Ammon's horn (tissue), 1 donor: ENCODE measurements at regions not wholly inside any gene's neighbourhood (a gene's known extent, or its start where the extent isn't known, plus 50 kb on each side); places are given as distances from the start of the nearest gene placed in this dataset.
"Not testable (repeated sequence)": the region's sequence is repeated elsewhere in the genome, so short reads cannot be mapped to it uniquely, and the experiment has no call there.

Experiments
- DNase-seq: peaks from one replicate; pipeline ENCODE4 v3.0.0-alpha.2; 2016; ENCODE audit warnings: low spot score

GRCh38 chr3:188974856-188975599 is 196.7 kb upstream of the TPRG1 start:
- no peak for DNase-seq

DNA sequence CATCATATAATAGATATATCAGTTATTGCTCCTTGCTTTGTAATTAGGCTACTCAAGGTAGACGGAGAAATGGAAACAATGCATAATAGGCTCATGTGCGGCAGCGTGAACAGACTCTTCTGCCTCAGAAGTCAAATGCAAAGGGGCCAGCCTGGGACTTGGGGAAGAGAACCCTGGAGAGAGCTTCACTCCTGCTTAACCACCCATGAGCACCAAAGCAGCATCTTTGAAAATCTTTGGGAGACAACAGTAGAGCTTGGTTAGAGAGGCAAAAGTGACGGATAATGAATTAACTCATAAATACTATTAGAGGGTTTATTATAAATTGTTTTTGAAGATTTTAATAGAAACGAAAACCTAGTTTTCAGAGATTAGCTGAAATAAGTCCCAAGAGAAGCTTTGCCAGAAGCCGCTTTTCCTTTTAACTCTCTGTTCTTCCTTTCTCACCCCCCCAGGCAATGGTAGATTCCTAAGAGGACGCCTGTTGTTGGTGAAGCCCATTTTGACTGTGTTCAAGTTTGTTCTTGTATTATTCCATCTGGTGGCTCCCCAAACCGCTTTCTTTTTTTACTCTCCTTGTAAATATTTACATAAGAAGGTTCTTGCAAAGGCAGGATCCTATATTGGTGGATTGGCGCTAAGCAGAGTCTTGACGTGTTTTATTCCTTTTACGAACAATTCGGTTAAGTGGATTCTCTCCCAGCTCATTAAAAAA is 196.0 kb upstream of the TPRG1 start:
- no peak for DNase-seq

DNA sequence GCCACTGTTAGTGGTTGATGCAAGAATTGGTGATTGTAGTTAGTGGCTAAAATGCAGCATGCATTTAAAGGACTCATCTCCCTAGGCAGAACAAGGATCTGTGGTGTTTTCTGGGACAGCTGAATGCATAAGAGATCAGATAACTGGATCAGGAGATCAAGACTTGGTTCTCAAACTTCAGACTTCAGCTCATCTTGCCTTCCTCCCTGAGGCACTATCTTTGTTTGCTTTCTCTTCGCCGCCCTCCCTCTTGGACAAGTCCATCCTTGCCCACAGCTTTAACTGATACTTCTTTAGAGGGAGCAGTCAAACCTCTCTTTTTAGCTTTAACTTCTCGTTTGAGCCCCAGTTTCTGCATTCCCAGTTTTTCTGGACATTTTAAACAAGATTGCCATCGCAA is 195.4 kb upstream of the TPRG1 start:
- no peak for DNase-seq

DNA sequence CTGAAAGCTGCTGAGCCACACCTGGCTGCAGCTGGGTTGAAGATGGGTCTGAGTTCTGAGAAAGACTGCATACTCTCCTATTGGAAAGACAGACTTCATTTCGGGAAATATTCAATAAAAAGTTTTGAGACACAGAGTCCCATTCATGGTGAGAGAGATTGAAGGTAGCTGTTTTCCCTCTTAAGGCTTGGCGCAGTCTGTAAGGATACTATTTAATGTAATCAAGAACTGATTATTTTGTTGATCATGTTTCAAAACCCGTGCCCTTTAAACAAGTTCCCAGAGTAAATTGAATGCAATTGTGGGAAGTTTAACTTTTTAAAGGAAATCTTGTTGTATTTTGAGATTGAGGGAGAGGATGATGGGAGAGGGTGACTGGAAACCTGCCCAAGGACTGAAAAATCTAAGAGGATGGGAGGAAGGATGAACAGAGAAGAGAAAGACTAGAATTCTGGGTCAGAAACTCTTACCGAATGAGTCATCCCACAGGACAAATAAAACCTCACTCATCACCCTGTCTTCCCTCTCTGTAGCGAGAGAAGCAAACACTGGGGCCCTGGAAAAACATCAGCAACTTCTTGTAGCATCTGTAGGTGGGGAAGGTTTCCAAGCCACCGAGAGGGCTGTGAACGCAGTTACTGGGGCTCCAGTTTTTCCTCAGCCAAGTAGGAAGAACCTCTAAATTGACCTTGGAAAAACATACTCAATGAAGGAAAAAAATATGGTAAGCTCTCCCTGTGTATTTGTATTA is 193.2 kb upstream of the TPRG1 start:
- DNase-seq = no peak

- DNase-seq = peak; percentile 43
These were observed 192.5 kb upstream of the TPRG1 start for GRCh38 chr3:188979248-188979647.

DNA sequence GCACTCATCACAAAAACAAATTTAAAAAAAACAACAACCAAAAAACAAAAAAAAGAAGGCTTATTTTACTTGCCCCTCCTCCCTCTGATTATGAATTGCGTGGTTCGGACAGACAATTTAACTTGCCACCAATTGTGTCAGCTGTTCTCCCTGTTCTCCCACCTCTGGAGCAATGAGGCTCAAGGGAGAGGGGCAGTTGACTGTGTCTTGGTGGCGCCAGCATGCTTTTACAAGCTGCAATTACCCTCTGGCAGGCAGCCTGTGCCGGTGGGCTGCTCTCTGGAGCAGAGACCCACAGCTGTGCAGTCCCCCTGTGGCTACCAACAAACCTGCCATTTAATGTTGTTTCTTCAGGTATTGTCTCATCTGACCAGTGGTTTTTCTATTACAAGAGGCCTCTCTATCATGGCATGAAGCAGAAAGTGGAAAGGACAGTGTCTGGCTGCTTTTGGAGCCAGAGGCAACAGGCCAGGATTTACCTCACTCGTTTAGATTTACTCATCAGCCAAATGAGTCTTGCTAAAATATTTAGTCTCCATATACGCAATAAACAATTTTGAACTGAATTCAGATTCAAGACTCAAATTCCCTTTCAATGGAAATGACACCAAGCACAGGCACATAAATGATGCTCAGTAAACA is 192.0 kb upstream of the TPRG1 start:
- no peak for DNase-seq

- DNase-seq = peak; percentile 43
These were observed 178.6 kb upstream of the TPRG1 start for GRCh38 chr3:188993181-188993580.

- DNase-seq = no peak
These were observed 170.2 kb upstream of the TPRG1 start for GRCh38 chr3:189001559-189001958.

DNA sequence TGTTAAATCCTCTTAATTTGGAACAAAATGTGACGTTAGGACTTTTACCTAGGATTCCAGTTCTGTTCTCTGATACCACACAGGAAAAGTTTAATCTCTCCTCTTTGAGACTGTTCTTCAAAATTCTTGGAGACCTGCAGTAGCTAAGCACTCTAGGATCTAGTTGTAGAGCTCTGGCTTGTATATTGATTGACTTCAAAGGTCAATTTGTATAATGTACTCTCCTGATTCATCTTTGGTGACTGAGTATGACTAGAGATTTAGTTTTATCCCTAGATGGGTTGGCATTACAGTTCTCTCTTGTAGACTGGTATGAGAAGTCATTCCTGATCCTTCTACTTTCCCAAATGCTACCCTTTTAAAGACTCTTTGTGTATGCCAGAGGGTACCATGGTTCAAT is 168.4 kb upstream of the TPRG1 start:
- no peak for DNase-seq

- DNase-seq = no peak
These were observed 158.4 kb upstream of the TPRG1 start for GRCh38 chr3:189013224-189013888.

DNA sequence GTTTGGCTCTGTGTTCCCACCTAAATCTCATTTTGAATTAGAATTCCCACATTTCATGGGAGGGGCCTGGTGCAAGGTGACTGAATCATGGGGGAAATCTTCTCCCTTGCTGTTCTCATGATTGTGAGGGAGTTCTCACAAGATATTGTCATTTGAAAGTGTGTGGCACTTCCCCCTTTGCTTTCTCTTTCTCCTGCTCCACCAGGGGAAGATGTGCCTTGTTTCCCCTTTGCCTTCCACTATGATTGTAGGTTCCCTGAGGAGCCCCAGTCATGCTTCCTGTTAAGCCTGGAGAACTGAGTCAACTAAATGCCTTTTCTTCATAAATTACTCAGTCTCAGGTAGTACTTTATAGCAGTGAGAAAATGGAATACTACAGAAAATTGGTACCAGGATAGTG is 157.2 kb upstream of the TPRG1 start:
- DNase-seq = no peak

GRCh38 chr3:189022576-189023466 is 148.9 kb upstream of the TPRG1 start:
- not testable (repeated sequence) for DNase-seq

DNA sequence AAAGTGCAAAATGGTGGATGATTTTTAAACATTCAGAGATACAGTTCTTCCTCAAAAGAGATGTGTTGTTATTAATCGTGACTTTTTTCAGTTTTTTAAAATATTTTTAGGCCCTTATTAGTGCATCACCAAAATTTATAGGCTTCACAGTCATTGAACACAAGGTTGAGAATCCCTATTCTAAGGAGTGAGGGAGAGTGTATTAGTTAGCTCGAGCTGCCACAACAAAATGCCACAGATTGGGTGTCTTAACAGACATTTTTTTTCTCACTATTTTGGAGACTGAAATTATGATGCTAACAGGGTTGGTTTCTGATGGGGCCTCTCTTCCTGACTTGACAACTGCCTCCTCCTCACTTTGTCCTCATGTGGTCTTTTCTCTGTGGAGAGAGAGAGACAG is 145.9 kb upstream of the TPRG1 start:
- DNase-seq = no peak

DNA sequence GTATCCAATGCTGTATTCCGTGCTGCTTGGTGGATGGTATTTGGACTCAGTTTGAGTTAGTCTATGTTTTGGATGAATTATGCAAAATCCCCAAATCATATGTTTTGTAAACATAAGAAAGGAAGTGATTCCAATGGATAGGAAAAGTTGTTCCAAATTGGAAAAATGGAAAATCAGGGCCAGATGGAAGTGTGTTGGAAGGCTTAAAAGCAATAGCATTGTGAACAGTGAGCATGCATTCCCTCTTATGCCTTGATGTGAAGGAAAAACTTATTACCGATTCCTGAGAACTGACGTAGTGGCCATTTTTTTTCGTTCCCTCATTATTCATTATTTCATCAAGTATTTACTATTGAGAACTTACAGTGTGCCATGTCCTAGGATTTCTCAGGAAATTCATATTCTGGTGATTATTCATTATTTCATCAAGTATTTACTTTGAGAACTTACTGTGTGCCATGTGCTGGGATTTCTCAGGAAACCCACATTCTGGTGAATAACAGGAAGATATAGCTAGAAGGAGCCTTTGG is 144.1 kb upstream of the TPRG1 start:
- DNase-seq = no peak

- no peak for DNase-seq
These were observed 132.7 kb upstream of the TPRG1 start for GRCh38 chr3:189038773-189039745.

GRCh38 chr3:189040656-189041335 is 131.0 kb upstream of the TPRG1 start:
- no peak for DNase-seq

DNA sequence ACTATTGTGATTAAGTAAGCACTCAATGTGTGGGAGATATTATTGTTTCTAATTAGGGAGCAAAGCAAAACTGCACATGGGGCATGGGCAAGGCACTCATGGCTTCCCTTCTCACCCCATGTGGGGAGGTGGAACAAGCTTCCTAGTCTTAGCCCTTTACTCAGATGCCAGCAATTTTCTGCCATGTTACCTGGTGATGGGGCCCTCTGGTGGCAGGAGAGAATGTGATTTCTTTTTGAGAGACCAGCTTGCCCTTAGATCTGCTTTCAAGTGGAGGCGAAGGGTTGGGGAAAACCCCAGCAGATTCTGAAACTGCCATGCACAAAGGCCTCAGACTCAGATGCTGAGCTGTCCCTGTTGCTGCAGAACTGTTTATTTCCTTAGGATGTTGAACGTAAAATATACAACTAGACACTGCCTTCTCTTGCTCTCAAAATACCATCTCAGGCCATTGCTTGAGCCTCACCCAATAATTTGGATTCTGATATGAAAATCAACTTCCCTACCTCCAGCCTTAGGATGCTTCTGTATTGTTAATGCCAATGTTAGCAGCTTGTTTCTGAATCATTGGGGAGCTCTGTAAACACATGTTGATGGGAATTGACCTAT is 130.2 kb upstream of the TPRG1 start:
- peak; percentile 16 for DNase-seq

GRCh38 chr3:189042832-189043231 is 128.9 kb upstream of the TPRG1 start:
- no peak for DNase-seq
